ENCODE measurements at regions not wholly inside any gene's neighbourhood (a gene's known extent, or its start where the extent isn't known, plus 50 kb on each side); places are given as distances from the start of the nearest gene placed in this dataset.

- TF ChIP-seq CTCF (IDR thresholded peaks at IDR 0.05; ENCODE audit: extremely low read depth, low read depth, low read length), result no peak
- Histone ChIP-seq H3K36me3 (ENCODE audit: insufficient read depth, low read length) (no peaks in the 10 kb centered on the region), H3K4me2 (ENCODE audit: insufficient read depth, low read length) (peak overlapping the region; percentile 28), H3K27me3 (ENCODE audit: insufficient read depth, low read length) (peaks cover 3% of the 10 kb centered on the region), H3K27ac (ENCODE audit: low read depth, low read length) (no peak overlapping the region), H4K20me1 (ENCODE audit: insufficient read depth, low read length) (no peaks in the 10 kb centered on the region), H3K9me3 (ENCODE audit: low read depth, low read length) (no peaks in the 10 kb centered on the region), H3K4me3 (ENCODE audit: insufficient read depth, low read length) (no peak overlapping the region), H3K79me2 (ENCODE audit: insufficient read depth, low read length) (no peaks in the 10 kb centered on the region), H3K4me1 (ENCODE audit: insufficient read depth, low read length) (peaks cover 3% of the 10 kb centered on the region), H2AFZ (ENCODE audit: low read length) (no peak overlapping the region)
- DNase-seq (ENCODE audit: insufficient read length, low spot score, missing footprints), result peak; percentile 77
These were observed 68.7 kb downstream of the CHRD start for GRCh38 chr3:184448321-184449160.

- H3K4me2 ChIP-seq (ENCODE audit: insufficient read depth, low read length), result peak overlapping the region; percentile 28
- no peak overlapping the region for H3K27ac ChIP-seq (ENCODE audit: low read depth, low read length)
- TF ChIP-seq CTCF (IDR thresholded peaks at IDR 0.05; ENCODE audit: extremely low read depth, low read depth, low read length), result no peak
- H3K4me1 ChIP-seq (ENCODE audit: insufficient read depth, low read length), result peaks cover 3% of the 10 kb centered on the region
- no peaks in the 10 kb centered on the region for H3K9me3 ChIP-seq (ENCODE audit: low read depth, low read length)
- H3K4me3 ChIP-seq (ENCODE audit: insufficient read depth, low read length), result no peak overlapping the region
- H4K20me1 ChIP-seq (ENCODE audit: insufficient read depth, low read length), result no peaks in the 10 kb centered on the region
- H3K79me2 ChIP-seq (ENCODE audit: insufficient read depth, low read length), result no peaks in the 10 kb centered on the region
- peaks cover 3% of the 10 kb centered on the region for H3K27me3 ChIP-seq (ENCODE audit: insufficient read depth, low read length)
- no peaks in the 10 kb centered on the region for H3K36me3 ChIP-seq (ENCODE audit: insufficient read depth, low read length)
- DNase-seq (ENCODE audit: insufficient read length, low spot score, missing footprints), result no peak
- no peak overlapping the region for H2AFZ ChIP-seq (ENCODE audit: low read length)
These were observed 69.3 kb downstream of the CHRD start for GRCh38 chr3:184449161-184449515.

- Histone ChIP-seq H2AFZ (ENCODE audit: low read length) (no peak overlapping the region), H3K4me2 (ENCODE audit: insufficient read depth, low read length) (no peak overlapping the region), H3K36me3 (ENCODE audit: insufficient read depth, low read length) (no peaks in the 10 kb centered on the region), H3K27ac (ENCODE audit: low read depth, low read length) (no peak overlapping the region), H3K27me3 (ENCODE audit: insufficient read depth, low read length) (peaks cover 3% of the 10 kb centered on the region), H4K20me1 (ENCODE audit: insufficient read depth, low read length) (no peaks in the 10 kb centered on the region), H3K4me3 (ENCODE audit: insufficient read depth, low read length) (no peak overlapping the region), H3K4me1 (ENCODE audit: insufficient read depth, low read length) (peaks cover 3% of the 10 kb centered on the region), H3K9me3 (ENCODE audit: low read depth, low read length) (no peaks in the 10 kb centered on the region), H3K79me2 (ENCODE audit: insufficient read depth, low read length) (no peaks in the 10 kb centered on the region)
- DNase-seq (ENCODE audit: insufficient read length, low spot score, missing footprints), result no peak
- TF ChIP-seq CTCF (IDR thresholded peaks at IDR 0.05; ENCODE audit: extremely low read depth, low read depth, low read length), result no peak
These were observed 70.7 kb downstream of the CHRD start for GRCh38 chr3:184450547-184450946.

- Histone ChIP-seq H3K27me3 (ENCODE audit: insufficient read depth, low read length) (peaks cover 3% of the 10 kb centered on the region), H3K36me3 (ENCODE audit: insufficient read depth, low read length) (no peaks in the 10 kb centered on the region), H3K79me2 (ENCODE audit: insufficient read depth, low read length) (no peaks in the 10 kb centered on the region), H3K4me1 (ENCODE audit: insufficient read depth, low read length) (peaks cover 3% of the 10 kb centered on the region), H4K20me1 (ENCODE audit: insufficient read depth, low read length) (no peaks in the 10 kb centered on the region), H3K4me2 (ENCODE audit: insufficient read depth, low read length) (no peak overlapping the region), H3K27ac (ENCODE audit: low read depth, low read length) (no peak overlapping the region), H2AFZ (ENCODE audit: low read length) (no peak overlapping the region), H3K9me3 (ENCODE audit: low read depth, low read length) (no peaks in the 10 kb centered on the region), H3K4me3 (ENCODE audit: insufficient read depth, low read length) (no peak overlapping the region)
- no peak for TF ChIP-seq CTCF (IDR thresholded peaks at IDR 0.05; ENCODE audit: extremely low read depth, low read depth, low read length)
- DNase-seq (ENCODE audit: insufficient read length, low spot score, missing footprints), result no peak
These were observed 73.4 kb downstream of the CHRD start for GRCh38 chr3:184453296-184453695.
